HCT116 (cell line): ENCODE measurements at regions not wholly inside any gene's neighbourhood (a gene's known extent, or its start where the extent isn't known, plus 50 kb on each side); places are given as distances from the start of the nearest gene placed in this dataset.

ENCODE experiments used
- ATAC-seq: fragments of 200-7000 bp; cut with Tn5 transposase; 2 replicates; pipeline ENCODE4 v1.9.1; 2020; ENCODE audit warnings: mild to moderate bottlenecking, moderate library complexity
- BruUV-seq: library from RNA; stranded (reverse); fragments of 400-500 nt; replicated peaks from 2 replicates; lab custom pipeline; 2021; lab: Mats Ljungman, UMichigan
- CTCF ChIA-PET: fragments of 300-600 bp; sonication (Branson Sonifier 250); formaldehyde crosslinking; loops from one replicate; lab custom pipeline; 2021; ENCODE audit warnings: antibody characterized with exemption; lab: Charles Lee
- POLR2A ChIA-PET: fragments of 300-600, 350-600 bp; sonication (Branson Sonifier 250); formaldehyde crosslinking; loops from one replicate; lab custom pipeline; 2021; ENCODE audit warnings: antibody characterized with exemption; lab: Charles Lee
- RAD21 ChIA-PET, 2 experiments: fragments of 300-600 bp; sonication (Branson Sonifier 250); formaldehyde crosslinking; loops; one replicate each; lab custom pipeline; 2023; ENCODE audit warnings: low total read pairs in 2 of 2; ENCODE audit not compliant: uncharacterized antibody in 2 of 2, unreplicated experiment in 2 of 2, low non-redundant PET in 1 of 2; lab: Charles Lee
- DNase-seq: peaks from one replicate; pipeline ENCODE4 v3.0.0-alpha.2; 2010; ENCODE audit warnings: low read depth, low spot score
- H2AFZ ChIP-seq: fragments of 200-600 bp; shearing (Covaris generic), sonication (generic); 2 replicates; pipeline ENCODE4 v1.6.1; 2017; ENCODE audit warnings: low read depth, mixed run types, mixed read lengths, antibody characterized with exemption, low read length; ENCODE audit not compliant: poor library complexity, severe bottlenecking
- H3K27ac ChIP-seq: 2 replicates; pipeline ENCODE4 v1.5.1; 2012; ENCODE audit warnings: low read depth, low read length
- H3K27me3 ChIP-seq: fragments of 200-600 bp; sonication (generic); 2 replicates; pipeline ENCODE4 v1.6.1; 2016; ENCODE audit warnings: mixed run types, low read length, mixed read lengths; ENCODE audit not compliant: insufficient read depth
- H3K36me3 ChIP-seq, 2 experiments: fragments of 200-500 bp in 1 of 2; fragments of 200-600 bp in 1 of 2; sonication (Bioruptor generic) in 1 of 2; sonication (generic) in 1 of 2; 2 replicates each; pipeline versions ENCODE4 v1.5.1 to v1.6.1; 2014 to 2016; ENCODE audit warnings: low read length in 2 of 2, inconsistent platforms in 1 of 2, mixed read lengths in 1 of 2, mixed run types in 1 of 2; ENCODE audit not compliant: insufficient read depth in 2 of 2, control insufficient read depth in 1 of 2
- H3K4me1 ChIP-seq, 2 experiments: fragments of 200-600 bp in 1 of 2; sonication (generic) in 1 of 2; 2 replicates each; pipeline versions ENCODE4 v1.5.1 to v1.6.1; 2012 to 2017; ENCODE audit warnings: low read length in 2 of 2, inconsistent platforms in 1 of 2, mild to moderate bottlenecking in 1 of 2, mixed read lengths in 1 of 2, mixed run types in 1 of 2, moderate library complexity in 1 of 2; ENCODE audit not compliant: insufficient read depth in 2 of 2, control insufficient read depth in 1 of 2
- H3K4me2 ChIP-seq: fragments of 200-600 bp; sonication (generic); 2 replicates; pipeline ENCODE4 v1.6.1; 2017; ENCODE audit warnings: mixed run types, low read length, mixed read lengths
- H3K4me3 ChIP-seq, 2 experiments: fragments of 200-600 bp in 1 of 2; sonication (generic) in 1 of 2; replicated peaks in 1 of 2; 2 replicates each; pipeline ENCODE4 v1.5.1; 2011 to 2016; ENCODE audit warnings: low read length in 2 of 2, control low read depth in 1 of 2, low read depth in 1 of 2, mild to moderate bottlenecking in 1 of 2, mixed read lengths in 1 of 2, mixed run types in 1 of 2
- H3K79me2 ChIP-seq: fragments of 200-600 bp; sonication (generic); 2 replicates; pipeline ENCODE4 v1.6.1; 2017; ENCODE audit warnings: mild to moderate bottlenecking, mixed run types, low read length, moderate library complexity, mixed read lengths; ENCODE audit not compliant: insufficient read depth
- H3K9ac ChIP-seq: fragments of 200-600 bp; sonication (generic); 2 replicates; pipeline ENCODE4 v1.6.1; 2016; ENCODE audit warnings: low read length, mixed read lengths
- H3K9me2 ChIP-seq: fragments of 200-600 bp; sonication (generic), shearing (Covaris generic); 2 replicates; pipeline ENCODE4 v1.6.1; 2017; ENCODE audit warnings: mixed run types, mild to moderate bottlenecking, moderate library complexity; ENCODE audit not compliant: insufficient read depth
- H3K9me3 ChIP-seq, 2 experiments: fragments of 200-500 bp in 1 of 2; fragments of 200-600 bp in 1 of 2; sonication (Bioruptor generic) in 1 of 2; sonication (generic) in 1 of 2; 2 replicates each; pipeline ENCODE4 v1.6.1; 2014 to 2017; ENCODE audit warnings: low read length in 2 of 2, mixed read lengths in 2 of 2, inconsistent platforms in 1 of 2, low read depth in 1 of 2, mild to moderate bottlenecking in 1 of 2, mixed run types in 1 of 2, moderate library complexity in 1 of 2; ENCODE audit not compliant: control insufficient read depth in 1 of 2, insufficient read depth in 1 of 2
- H4K20me1 ChIP-seq: fragments of 200-600 bp; sonication (generic), shearing (Covaris generic); 2 replicates; pipeline ENCODE4 v1.6.1; 2017; ENCODE audit warnings: mixed run types, mild to moderate bottlenecking, moderate library complexity; ENCODE audit not compliant: insufficient read depth
- ATF3 ChIP-seq: IDR thresholded peaks from 2 replicates; pipeline ENCODE4 v1.6.1; 2012
- CBX3 ChIP-seq: IDR thresholded peaks from 2 replicates; pipeline ENCODE4 v1.6.1; 2012; ENCODE audit warnings: low read depth
- CEBPB ChIP-seq: IDR thresholded peaks from 2 replicates; pipeline ENCODE4 v1.6.1; 2012; ENCODE audit warnings: low read depth
- EGR1 ChIP-seq: IDR thresholded peaks from 2 replicates; pipeline ENCODE4 v1.6.1; 2012; ENCODE audit warnings: low read depth
- ELF1 ChIP-seq: IDR thresholded peaks from 2 replicates; pipeline ENCODE4 v1.6.1; 2012; ENCODE audit warnings: low read depth, borderline replicate concordance
- FOSL1 ChIP-seq: IDR thresholded peaks from 2 replicates; pipeline ENCODE4 v1.6.1; 2012; ENCODE audit warnings: low read depth
- JUND ChIP-seq: IDR thresholded peaks from 2 replicates; pipeline ENCODE4 v1.6.1; 2012
- MAX ChIP-seq: IDR thresholded peaks from 2 replicates; pipeline ENCODE4 v1.6.1; 2012
- POLR2A ChIP-seq: IDR thresholded peaks from 2 replicates; pipeline ENCODE4 v1.7.0; 2011; ENCODE audit warnings: borderline replicate concordance; ENCODE audit not compliant: insufficient read depth, insufficient read length; ENCODE audit errors: extremely low read depth
- POLR2AphosphoS5 ChIP-seq: IDR thresholded peaks from 2 replicates; pipeline ENCODE4 v1.6.1; 2011; ENCODE audit warnings: mild to moderate bottlenecking, low read depth, low read length, moderate library complexity
- RAD21 ChIP-seq: IDR thresholded peaks from 2 replicates; pipeline ENCODE4 v1.6.1; 2012; ENCODE audit warnings: low read depth, mild to moderate bottlenecking
- SIN3A ChIP-seq: IDR thresholded peaks from 2 replicates; pipeline ENCODE4 v1.6.1; 2012; ENCODE audit warnings: low read depth
- SP1 ChIP-seq: IDR thresholded peaks from 2 replicates; pipeline ENCODE4 v1.6.1; 2012; ENCODE audit warnings: low read depth
- SRF ChIP-seq: IDR thresholded peaks from 2 replicates; pipeline ENCODE4 v1.6.1; 2012; ENCODE audit warnings: low read depth
- TCF7L2 ChIP-seq: IDR thresholded peaks from 2 replicates; pipeline ENCODE4 v1.7.0; 2011; ENCODE audit warnings: borderline replicate concordance, inconsistent platforms; ENCODE audit not compliant: insufficient read depth, insufficient read length; ENCODE audit errors: extremely low read depth
- ZBTB33 ChIP-seq: IDR thresholded peaks from 2 replicates; pipeline ENCODE4 v1.6.1; 2011; ENCODE audit warnings: mild to moderate bottlenecking, low read length, moderate library complexity; ENCODE audit not compliant: insufficient replicate concordance; ENCODE audit errors: extremely low read depth
- ZFX ChIP-seq: fragments of 450-650 bp; IDR thresholded peaks from 2 replicates; pipeline ENCODE4 v1.6.1; 2017
- ZNF274 ChIP-seq: fragments of 200-500 bp; sonication (Bioruptor generic); IDR thresholded peaks from 2 replicates; pipeline ENCODE4 v1.6.1; 2014; ENCODE audit warnings: mild to moderate bottlenecking, low read depth, low read length, inconsistent platforms
- intact Hi-C: fragments of 100-400 bp; cut with micrococcal nuclease; formaldehyde crosslinking; loops from 2 replicates; pipeline ENCODE4 v1.10.0; 2022

GRCh38 chr5:52674815-52675545 is 112.7 kb upstream of the ITGA1 start:
- no peaks in the 10 kb centered on the region for H3K9me2 ChIP-seq
- H4K20me1 ChIP-seq, result no peaks in the 10 kb centered on the region
- no peaks in the 10 kb centered on the region for H3K27me3 ChIP-seq
- no peak overlapping the region for H3K4me3 ChIP-seq
- H3K27ac ChIP-seq, result no peak overlapping the region
- no peaks in the 10 kb centered on the region for H3K4me1 ChIP-seq
- TF ChIP-seq ZNF274, result no peak
- no peak for TF ChIP-seq FOSL1
- no peak for TF ChIP-seq ZBTB33
- no peak for DNase-seq
- ChIA-PET RAD21 (no interaction called here), POLR2A (no interaction called here), CTCF (no interaction called here)
- H3K4me2 ChIP-seq, result no peak overlapping the region
- H3K9ac ChIP-seq, result no peak overlapping the region
- H3K79me2 ChIP-seq, result no peaks in the 10 kb centered on the region
- H2AFZ ChIP-seq, result no peak overlapping the region
- no peaks in the 10 kb centered on the region for H3K9me3 ChIP-seq
- no peak for ATAC-seq
- intact Hi-C loops, result no loop called here
- no peaks in the 10 kb centered on the region for H3K36me3 ChIP-seq
- no TSS peak for BruUV-seq

DNA sequence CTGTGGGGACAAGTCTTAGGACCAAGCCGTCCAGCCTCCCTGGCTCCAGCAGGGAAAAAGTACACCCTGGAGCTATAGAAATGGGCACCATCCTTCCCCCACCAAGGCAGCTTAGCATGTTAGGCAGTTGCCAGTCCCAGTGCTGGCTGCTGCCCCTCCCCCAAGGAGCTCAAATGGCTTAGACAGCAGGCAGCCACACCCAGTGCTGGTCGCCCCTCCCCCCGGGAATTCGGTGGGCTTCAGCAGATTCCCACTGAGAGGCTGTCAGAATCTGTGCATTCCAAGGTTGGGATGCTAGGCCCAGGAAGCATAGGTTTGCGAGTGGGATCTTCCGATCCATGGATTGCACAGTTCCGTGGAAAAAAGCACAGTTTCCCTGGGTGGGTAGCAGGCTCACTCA is 105.2 kb upstream of the ITGA1 start:
- Histone ChIP-seq H3K4me1 (no peaks in the 10 kb centered on the region), H2AFZ (no peak overlapping the region), H3K9me2 (no peaks in the 10 kb centered on the region), H3K27ac (no peak overlapping the region), H3K27me3 (no peaks in the 10 kb centered on the region), H3K9ac (no peak overlapping the region), H3K9me3 (no peaks in the 10 kb centered on the region), H3K79me2 (no peaks in the 10 kb centered on the region), H3K4me3 (no peak overlapping the region), H4K20me1 (no peaks in the 10 kb centered on the region), H3K36me3 (no peaks in the 10 kb centered on the region), H3K4me2 (no peak overlapping the region)
- intact Hi-C loops, result no loop called here
- no TSS peak for BruUV-seq
- ATAC-seq (no peak), DNase-seq (no peak)
- CTCF ChIA-PET, result no interaction called here
- TF ChIP-seq ZBTB33, result no peak
- no peak for TF ChIP-seq CBX3
- TF ChIP-seq MAX, result no peak
- TF ChIP-seq POLR2AphosphoS5, result no peak
- TF ChIP-seq POLR2A, result no peak
- no peak for TF ChIP-seq EGR1
- TF ChIP-seq ZNF274, result no peak
- TF ChIP-seq SIN3A, result no peak
- no peak for TF ChIP-seq SP1
- TF ChIP-seq ELF1, result no peak
- TF ChIP-seq ZFX, result no peak
- no peak for TF ChIP-seq CEBPB
- TF ChIP-seq TCF7L2, result no peak
- no peak for TF ChIP-seq SRF
- TF ChIP-seq ATF3, result no peak
- TF ChIP-seq RAD21, result no peak
- TF ChIP-seq JUND, result no peak
- POLR2A ChIA-PET, result no interaction called here
- RAD21 ChIA-PET, result no interaction called here
